ENCODE measurements at regions not wholly inside any gene's neighbourhood (a gene's known extent, or its start where the extent isn't known, plus 50 kb on each side); places are given as distances from the start of the nearest gene placed in this dataset.

DNA sequence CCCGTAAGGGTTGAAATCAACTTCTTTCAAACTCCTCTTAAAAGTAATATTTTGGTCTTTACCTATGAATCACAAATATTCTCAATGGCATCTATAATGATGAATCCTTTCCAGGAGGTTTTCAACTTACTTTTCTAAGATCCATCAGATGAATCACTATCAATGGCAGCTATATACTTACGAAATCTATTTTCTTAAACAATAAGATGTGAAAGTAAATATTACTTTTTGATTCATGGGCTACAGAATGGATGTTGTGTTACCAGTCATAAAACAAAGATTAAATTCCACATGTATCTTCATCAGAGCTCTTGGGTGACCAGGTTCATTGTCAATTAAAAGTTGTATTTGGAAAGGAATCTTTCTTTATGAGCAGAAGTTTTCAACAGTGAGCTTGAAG, 1877.7 kb upstream of the ACO1 start:
- H3K9me2 ChIP-seq (ENCODE audit: insufficient read depth), result no peaks in the 10 kb centered on the region
- ATAC-seq, result no peak
- no peaks in the 10 kb centered on the region; the same call in 1 of the 2 replicates for H4K20me1 ChIP-seq (ENCODE audit: insufficient read depth)
- H2AFZ ChIP-seq (ENCODE audit: low read depth, low read length, poor library complexity, severe bottlenecking), result no peak overlapping the region
- H3K9ac ChIP-seq (ENCODE audit: low read length), result no peak overlapping the region
- intact Hi-C loops (cut with micrococcal nuclease), result no loop called here
- no peaks in the 10 kb centered on the region for H3K36me3 ChIP-seq (ENCODE audit: control insufficient read depth in 1 of 2, insufficient read depth in 2 of 2, low read length in 2 of 2)
- no peak overlapping the region for H3K4me3 ChIP-seq (replicated peaks in 1 of 2; ENCODE audit: low read depth in 1 of 2, low read length in 2 of 2)
- H3K9me3 ChIP-seq (ENCODE audit: control insufficient read depth in 1 of 2, insufficient read depth in 1 of 2, low read depth in 1 of 2, low read length in 2 of 2), result no peaks in the 10 kb centered on the region
- no peak for DNase-seq (ENCODE audit: low read depth, low spot score)
- ChIA-PET CTCF (no interaction called here), RAD21 (ENCODE audit: low non-redundant PET in 1 of 2, low total read pairs in 2 of 2, uncharacterized antibody in 2 of 2, unreplicated experiment in 2 of 2) (no interaction called here), POLR2A (no interaction called here)
- no peak for TF ChIP-seq CBX3 (IDR thresholded peaks at IDR 0.05; ENCODE audit: low read depth)
- TF ChIP-seq, protein P1, sequence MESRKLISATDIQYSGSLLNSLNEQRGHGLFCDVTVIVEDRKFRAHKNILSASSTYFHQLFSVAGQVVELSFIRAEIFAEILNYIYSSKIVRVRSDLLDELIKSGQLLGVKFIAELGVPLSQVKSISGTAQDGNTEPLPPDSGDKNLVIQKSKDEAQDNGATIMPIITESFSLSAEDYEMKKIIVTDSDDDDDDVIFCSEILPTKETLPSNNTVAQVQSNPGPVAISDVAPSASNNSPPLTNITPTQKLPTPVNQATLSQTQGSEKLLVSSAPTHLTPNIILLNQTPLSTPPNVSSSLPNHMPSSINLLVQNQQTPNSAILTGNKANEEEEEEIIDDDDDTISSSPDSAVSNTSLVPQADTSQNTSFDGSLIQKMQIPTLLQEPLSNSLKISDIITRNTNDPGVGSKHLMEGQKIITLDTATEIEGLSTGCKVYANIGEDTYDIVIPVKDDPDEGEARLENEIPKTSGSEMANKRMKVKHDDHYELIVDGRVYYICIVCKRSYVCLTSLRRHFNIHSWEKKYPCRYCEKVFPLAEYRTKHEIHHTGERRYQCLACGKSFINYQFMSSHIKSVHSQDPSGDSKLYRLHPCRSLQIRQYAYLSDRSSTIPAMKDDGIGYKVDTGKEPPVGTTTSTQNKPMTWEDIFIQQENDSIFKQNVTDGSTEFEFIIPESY (IDR thresholded peaks at IDR 0.05; ENCODE audit: extremely low read depth, insufficient replicate concordance, low read length), result no peak
- TF ChIP-seq YY1 (IDR thresholded peaks at IDR 0.05; ENCODE audit: extremely low read depth, insufficient replicate concordance, low read depth, low read length), result no peak
- TF ChIP-seq, protein P2, sequence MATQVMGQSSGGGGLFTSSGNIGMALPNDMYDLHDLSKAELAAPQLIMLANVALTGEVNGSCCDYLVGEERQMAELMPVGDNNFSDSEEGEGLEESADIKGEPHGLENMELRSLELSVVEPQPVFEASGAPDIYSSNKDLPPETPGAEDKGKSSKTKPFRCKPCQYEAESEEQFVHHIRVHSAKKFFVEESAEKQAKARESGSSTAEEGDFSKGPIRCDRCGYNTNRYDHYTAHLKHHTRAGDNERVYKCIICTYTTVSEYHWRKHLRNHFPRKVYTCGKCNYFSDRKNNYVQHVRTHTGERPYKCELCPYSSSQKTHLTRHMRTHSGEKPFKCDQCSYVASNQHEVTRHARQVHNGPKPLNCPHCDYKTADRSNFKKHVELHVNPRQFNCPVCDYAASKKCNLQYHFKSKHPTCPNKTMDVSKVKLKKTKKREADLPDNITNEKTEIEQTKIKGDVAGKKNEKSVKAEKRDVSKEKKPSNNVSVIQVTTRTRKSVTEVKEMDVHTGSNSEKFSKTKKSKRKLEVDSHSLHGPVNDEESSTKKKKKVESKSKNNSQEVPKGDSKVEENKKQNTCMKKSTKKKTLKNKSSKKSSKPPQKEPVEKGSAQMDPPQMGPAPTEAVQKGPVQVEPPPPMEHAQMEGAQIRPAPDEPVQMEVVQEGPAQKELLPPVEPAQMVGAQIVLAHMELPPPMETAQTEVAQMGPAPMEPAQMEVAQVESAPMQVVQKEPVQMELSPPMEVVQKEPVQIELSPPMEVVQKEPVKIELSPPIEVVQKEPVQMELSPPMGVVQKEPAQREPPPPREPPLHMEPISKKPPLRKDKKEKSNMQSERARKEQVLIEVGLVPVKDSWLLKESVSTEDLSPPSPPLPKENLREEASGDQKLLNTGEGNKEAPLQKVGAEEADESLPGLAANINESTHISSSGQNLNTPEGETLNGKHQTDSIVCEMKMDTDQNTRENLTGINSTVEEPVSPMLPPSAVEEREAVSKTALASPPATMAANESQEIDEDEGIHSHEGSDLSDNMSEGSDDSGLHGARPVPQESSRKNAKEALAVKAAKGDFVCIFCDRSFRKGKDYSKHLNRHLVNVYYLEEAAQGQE (IDR thresholded peaks at IDR 0.05; ENCODE audit: low read depth), result no peak
- TF ChIP-seq EZH2phosphoT487 (IDR thresholded peaks at IDR 0.05; ENCODE audit: borderline replicate concordance), result no peak
- no peak for TF ChIP-seq RAD21 (IDR thresholded peaks at IDR 0.05; ENCODE audit: low read depth)
- TF ChIP-seq, protein P3, sequence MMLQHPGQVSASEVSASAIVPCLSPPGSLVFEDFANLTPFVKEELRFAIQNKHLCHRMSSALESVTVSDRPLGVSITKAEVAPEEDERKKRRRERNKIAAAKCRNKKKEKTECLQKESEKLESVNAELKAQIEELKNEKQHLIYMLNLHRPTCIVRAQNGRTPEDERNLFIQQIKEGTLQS (IDR thresholded peaks at IDR 0.05), result no peak
- TF ChIP-seq TCF7L2 (IDR thresholded peaks at IDR 0.05; ENCODE audit: borderline replicate concordance, extremely low read depth, insufficient read depth, insufficient read length), result no peak
- TF ChIP-seq, protein P4, sequence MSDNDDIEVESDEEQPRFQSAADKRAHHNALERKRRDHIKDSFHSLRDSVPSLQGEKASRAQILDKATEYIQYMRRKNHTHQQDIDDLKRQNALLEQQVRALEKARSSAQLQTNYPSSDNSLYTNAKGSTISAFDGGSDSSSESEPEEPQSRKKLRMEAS (IDR thresholded peaks at IDR 0.05), result no peak
- TF ChIP-seq SP1 (IDR thresholded peaks at IDR 0.05; ENCODE audit: low read depth), result no peak
- TF ChIP-seq POLR2A (IDR thresholded peaks at IDR 0.05; ENCODE audit: borderline replicate concordance, extremely low read depth, insufficient read depth, insufficient read length), result no peak
- no peak for TF ChIP-seq FOSL1 (IDR thresholded peaks at IDR 0.05; ENCODE audit: low read depth)
- no peak for TF ChIP-seq EZH2 (IDR thresholded peaks at IDR 0.05)
- TF ChIP-seq EGR1 (IDR thresholded peaks at IDR 0.05; ENCODE audit: low read depth), result no peak
- TF ChIP-seq POLR2AphosphoS5 (IDR thresholded peaks at IDR 0.05; ENCODE audit: low read depth, low read length), result no peak
- TF ChIP-seq ZNF274 (IDR thresholded peaks at IDR 0.05; ENCODE audit: low read depth, low read length), result no peak
- no peak for TF ChIP-seq ELF1 (IDR thresholded peaks at IDR 0.05; ENCODE audit: borderline replicate concordance, low read depth)
- no peaks in the 10 kb centered on the region for H3K27me3 ChIP-seq (ENCODE audit: insufficient read depth, low read length)
- no peak overlapping the region for H3K27ac ChIP-seq (ENCODE audit: low read depth, low read length)
- no TSS peak for BruUV-seq (replicated peaks)
- H3K79me2 ChIP-seq (ENCODE audit: insufficient read depth, low read length), result no peaks in the 10 kb centered on the region
- H3K4me2 ChIP-seq (ENCODE audit: low read length), result no peak overlapping the region
- H3K4me1 ChIP-seq (ENCODE audit: control insufficient read depth in 1 of 2, insufficient read depth in 2 of 2, low read length in 2 of 2), result no peaks in the 10 kb centered on the region
